Femur (tissue), 1 donor: ENCODE measurements at regions not wholly inside any gene's neighbourhood (a gene's known extent, or its start where the extent isn't known, plus 50 kb on each side); places are given as distances from the start of the nearest gene placed in this dataset.
"Not testable (repeated sequence)": the region's sequence is repeated elsewhere in the genome, so short reads cannot be mapped to it uniquely, and the experiment has no call there.

Experiments used
- DNase-seq: peaks from one replicate; pipeline ENCODE4 v3.0.0-alpha.2; 2017

DNA sequence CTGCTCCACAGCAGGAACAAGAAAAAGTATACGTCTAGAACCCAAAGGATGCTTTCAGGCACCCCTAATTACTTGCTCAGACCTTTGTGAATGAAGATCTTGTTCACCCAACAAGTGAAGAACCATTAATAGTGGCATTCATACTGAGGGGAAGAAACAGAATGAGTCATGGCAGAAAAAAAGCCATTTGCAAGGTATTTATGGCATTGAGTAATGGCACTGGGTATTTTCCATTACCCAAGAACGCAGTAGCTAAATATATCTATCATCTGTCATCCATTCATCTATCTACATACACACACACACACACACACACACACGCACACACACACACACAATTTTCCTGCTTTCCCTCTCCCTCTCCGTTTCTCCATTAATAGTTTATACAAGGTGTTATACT lies 56.4 kb upstream of the XIRP2 start:
- DNase-seq = no peak

DNA sequence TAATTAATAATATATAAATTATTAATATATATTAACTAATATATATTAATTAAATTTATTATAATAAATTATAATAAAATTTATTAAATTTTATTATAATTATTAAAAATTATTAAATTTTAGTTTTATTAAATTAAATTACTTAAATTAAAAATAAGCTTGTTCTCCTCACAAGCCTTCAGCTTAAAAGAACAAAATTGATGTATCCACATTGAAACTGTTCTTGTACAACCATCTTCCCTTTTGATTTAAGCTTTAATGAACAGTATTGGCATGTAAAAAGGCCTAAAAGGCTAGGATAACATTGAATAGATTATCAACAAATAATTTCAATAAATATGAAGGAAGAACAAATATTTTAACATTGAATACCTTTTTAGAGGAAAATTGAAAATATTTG lies 62.4 kb upstream of the XIRP2 start:
- DNase-seq = no peak

- no peak for DNase-seq
Observed at GRCh38 chr2:166814335-166814734, 73.9 kb upstream of the XIRP2 start.

DNA sequence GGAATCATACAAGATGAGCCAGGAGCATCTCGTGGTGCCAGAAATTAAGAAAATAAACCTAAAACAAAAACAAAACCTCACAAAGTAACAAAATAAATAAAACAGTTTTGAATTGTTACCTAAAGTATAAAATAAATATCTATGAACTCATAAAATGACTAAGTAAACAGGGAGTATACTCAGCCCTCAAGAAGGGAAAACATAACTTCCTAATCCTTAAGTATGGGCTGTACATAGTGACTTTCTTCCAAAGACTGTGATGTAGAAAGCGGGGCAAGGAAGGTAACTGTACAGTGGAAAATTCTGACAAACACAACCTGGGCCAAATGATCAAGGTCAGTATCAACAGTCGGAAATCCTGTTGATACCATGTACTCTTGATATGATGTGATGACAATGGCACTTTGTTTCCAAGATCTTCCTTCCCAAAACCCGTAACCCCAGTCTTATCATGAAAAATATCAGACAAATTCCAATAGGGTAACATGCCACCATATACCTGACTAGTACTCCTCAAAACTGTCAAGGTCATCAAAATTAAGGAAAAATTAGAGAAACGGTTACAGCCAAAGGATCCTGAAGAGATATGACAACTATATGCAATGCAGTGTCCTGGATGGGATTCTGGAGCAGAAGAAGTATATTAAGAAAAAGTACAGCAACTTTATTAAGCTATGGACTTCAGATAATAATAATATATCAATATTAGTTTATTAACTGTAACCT lies 76.0 kb upstream of the XIRP2 start:
- DNase-seq = no peak

DNA sequence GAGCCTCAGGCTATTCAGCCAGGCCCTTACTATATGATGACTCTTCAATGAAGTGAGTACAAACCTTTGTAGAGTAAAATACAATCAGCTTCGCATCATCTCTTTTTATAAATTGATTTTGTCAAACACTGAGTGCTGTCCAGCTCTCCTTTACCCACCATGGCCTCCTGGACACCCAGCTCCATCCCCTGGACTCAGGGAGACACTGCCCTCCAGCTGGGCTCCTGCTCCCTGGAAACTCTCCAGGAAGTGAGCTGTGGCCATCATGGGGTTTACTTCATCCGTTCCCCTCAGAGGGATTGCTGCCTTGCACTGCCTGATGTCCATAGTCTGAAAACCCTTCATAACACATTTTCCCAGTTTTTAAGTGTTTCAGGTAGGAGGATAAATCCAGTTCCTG lies 82.5 kb upstream of the XIRP2 start:
- DNase-seq = no peak

GRCh38 chr2:166803373-166804000 lies 84.8 kb upstream of the XIRP2 start:
- DNase-seq = peak; percentile 24

- no peak for DNase-seq
Observed at GRCh38 chr2:166802475-166802874, 85.8 kb upstream of the XIRP2 start.

GRCh38 chr2:166792808-166793207 lies 95.5 kb upstream of the XIRP2 start:
- DNase-seq = no peak

GRCh38 chr2:166786707-166787106 lies 101.6 kb upstream of the XIRP2 start:
- DNase-seq = no peak

DNA sequence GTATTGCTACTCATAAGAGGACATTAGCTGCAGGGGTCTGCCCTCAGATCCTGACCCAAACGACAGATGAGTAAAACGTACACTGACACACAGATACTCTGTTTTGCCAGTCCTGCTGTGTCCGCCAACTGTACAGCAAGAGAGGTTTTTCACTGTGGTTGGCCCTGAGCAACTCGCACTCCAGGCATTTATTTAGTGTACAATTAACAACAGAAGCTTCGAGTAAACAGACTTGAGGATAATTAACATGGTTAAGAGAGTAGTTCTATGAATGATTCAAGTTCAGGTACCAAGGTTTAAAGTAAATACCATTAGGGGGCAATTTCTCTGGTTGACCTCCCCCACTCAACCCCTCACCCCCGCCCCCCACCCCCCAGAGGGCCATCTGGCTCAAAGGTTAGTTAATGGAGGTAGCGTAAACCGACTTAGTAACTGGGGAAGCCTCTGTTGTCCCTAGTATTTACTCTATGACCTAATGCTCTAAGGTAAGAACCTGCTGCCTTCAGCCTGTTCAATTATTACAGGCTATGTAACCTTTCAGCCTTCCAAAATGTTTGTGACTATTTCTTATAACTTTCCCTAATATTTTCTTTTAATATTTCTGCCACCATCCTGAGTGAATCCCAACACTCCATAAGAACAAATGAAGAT lies 103.9 kb upstream of the XIRP2 start:
- no peak for DNase-seq

DNA sequence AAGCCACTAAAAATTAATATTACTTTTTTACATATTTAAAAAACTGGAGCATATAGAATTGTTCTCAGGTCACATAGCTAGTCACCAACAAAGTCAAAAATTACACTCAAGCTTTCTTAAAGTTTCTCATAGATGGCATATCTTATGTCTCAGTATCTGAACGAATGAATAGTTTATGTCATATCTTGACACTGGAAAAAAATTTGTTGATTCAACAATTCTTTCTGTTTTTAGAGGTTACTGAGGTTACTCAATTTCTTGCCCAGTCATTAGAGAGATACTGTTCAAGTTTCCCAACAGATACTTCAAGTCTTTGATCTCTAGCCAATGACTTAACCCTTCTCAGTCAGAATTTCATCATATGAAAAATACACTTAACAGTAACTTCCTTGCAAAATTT lies 113.1 kb upstream of the XIRP2 start:
- DNase-seq = no peak

DNA sequence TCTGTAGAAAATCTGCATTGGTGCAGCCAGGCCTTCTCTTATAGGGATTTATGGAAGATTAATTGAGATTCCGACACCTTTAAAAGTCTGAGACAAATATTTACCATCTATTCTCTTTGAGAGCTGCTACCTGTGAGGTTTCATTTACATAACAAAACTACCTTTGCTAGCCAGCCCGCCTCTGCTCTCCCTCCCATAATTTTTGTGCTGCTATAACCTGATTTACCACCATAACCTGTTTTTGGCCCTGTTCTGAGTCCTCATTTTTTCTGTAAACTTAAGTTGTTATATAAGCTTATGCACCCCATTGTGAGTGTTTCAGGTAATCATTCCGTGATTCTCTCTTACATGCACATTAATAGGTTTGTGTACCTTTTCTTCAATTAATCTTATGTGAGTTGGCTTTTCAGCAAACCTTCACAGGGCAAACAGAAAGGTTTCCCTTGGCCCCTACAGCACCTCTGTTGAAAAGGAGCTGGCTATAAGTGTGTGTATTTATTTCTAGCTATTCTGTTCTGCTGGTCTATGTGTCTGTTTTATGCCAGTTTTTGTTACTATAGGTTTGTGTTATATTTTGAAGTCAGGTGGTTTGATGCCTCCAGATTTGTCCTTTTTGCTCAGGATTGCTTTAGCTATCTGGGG lies 114.9 kb upstream of the XIRP2 start:
- DNase-seq = no peak

DNA sequence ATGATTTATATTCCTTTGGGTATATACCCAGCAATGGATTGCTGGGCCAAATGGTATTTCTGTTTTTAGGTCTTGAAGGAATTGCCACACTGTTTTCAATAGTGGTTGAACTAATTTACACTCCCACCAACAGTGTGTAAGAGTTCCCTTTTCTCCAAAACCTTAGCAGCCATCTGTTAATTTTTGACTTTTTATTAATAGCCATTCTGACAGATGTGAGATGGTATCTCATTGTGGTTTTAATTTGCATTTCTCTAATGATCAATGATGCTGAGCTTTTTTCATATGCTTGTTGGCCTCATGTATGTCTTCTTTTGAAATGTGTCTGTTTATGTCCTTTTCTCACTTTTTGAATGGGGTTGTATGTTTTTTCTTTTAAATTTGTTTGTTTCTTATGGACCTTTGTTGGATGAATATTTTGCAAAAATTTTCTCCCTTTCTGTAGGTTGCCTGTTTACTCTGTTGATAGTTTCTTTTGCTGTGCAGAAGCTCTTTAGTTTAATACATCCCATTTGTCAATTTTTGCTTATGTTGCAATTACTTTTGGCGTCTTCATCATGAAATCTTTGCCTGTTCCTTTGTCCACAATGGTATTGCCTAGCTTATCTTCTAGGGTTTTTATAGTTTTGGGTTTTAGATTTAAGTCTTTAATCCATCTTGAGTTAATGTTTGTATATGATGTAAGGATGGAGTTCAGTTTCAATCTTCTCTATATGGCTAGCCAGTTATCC lies 119.7 kb upstream of the XIRP2 start:
- DNase-seq = no peak

DNA sequence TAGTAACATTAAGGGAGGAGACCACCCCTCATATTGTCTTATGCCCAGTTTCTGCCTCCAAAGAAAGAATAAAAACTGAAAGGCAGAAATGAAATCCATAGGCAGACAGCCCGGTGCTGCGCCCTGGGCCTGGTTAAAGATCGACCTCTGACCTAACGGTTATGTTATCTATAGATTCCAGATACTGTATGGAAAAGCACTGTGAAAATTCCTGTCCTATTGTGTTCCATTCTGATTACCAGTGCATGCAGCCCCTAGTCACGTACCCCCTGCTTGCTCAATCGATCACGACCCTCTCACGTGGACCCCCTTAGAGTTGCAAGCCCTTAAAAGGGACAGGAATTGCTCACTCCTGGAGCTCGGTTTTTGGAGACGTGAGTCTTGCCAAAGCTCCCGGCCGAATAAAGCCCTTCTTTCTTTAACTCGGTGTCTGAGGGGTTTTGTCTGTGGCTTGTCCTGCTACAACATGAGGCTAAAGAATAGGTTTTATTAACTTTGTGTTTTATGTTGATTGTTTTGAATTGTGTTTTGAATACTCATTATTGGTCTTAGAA lies 121.4 kb upstream of the XIRP2 start:
- DNase-seq = not testable (repeated sequence)

- no peak for DNase-seq
Observed at GRCh38 chr2:166766220-166766619, 122.1 kb upstream of the XIRP2 start.

DNA sequence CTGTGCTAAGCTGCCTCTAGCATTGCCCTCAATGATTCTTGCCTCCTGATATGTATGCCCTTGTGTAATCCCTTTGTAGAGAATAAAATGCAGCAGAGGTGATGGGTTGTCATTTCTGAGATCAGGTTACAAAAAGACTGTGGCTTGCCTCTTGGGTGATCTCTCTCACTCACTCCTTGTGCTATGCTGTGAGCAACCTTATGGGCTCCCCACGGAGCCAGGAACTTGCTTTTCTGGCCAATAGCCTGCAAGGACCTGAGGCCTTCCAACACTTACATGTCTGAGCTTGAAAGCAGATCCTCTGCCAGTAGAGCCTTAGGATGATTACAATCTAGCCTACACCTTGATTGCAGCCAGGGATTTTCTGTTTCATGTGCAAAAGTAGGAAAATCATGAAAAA lies 123.1 kb upstream of the XIRP2 start:
- no peak for DNase-seq

DNA sequence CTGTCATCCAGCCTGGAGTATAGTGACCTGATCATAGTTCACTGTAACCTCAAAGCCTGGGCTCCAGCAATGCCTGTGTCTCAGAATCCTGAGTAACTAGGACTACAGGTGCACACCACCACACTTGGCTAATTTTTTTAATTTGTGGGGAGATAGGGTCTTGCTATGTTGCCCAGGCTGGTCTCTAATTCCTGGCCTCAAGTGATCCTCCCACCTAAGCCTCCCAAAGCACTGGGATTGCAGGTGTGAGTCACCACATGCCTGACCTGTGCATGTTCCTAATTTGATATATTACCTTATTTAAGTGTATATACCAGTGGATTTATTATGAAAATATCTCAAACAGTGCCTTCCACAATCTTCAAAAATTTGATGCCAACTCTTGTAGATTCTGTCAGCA lies 123.6 kb upstream of the XIRP2 start:
- DNase-seq = no peak

DNA sequence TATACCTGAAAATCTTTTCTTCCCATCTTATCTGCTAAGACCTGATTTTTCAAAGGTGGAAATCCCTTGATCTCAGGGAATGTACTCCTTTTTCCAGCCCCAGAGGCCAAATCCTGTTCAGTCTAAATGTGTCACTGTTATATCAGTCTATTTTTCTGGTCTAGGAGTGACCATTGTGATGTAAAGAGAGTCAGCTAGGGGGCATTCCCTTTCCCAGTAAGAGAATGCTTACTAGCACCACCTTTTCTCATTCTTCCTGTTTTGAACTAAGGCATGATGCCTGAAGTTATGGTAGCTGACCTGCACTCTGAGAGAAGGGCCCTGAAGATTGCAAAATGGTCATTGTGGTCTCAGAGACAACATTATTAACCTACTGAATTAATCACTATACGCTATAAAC lies 124.1 kb upstream of the XIRP2 start:
- no peak for DNase-seq

DNA sequence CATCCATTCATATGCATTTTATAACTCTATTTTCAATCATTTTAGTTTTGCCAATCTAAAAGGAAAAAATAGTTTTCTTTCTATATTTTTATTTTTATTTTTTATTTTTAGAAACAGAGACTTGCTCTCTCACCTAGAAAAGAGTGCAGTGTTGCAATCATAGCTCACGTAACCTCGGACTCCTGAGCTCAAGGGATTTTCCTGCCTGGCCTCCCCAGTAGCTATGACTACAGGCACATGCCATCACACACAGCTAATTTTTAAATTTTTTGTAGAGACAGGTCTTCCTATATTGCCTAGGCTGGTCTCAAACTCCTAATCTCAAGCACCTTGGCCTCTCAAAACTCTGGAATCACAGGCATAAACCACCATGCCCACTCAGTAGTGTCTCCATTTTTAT lies 125.5 kb upstream of the XIRP2 start:
- DNase-seq = no peak

GRCh38 chr2:166758956-166759355 lies 129.3 kb upstream of the XIRP2 start:
- DNase-seq = no peak

GRCh38 chr2:166750624-166751023 lies 137.7 kb upstream of the XIRP2 start:
- DNase-seq = no peak

DNA sequence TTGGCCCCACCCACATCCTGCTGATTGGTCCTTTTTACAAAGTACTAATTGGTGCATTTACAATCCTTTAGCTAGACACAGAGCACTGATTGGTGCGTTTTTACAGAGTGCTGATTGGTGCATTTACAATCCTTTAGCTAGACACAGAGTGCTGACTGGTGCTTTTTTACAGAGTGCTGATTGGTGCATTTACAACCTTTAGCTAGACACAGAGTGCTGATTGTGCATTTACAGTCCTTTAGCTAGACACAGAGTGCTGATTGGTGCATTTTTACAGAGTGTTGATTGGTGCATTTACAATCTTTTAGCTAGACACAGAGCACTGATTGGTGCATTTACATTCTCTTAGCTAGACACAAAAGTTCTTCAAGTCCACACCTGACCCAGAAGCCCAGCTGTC lies 144.2 kb upstream of the XIRP2 start:
- not testable (repeated sequence) for DNase-seq

DNA sequence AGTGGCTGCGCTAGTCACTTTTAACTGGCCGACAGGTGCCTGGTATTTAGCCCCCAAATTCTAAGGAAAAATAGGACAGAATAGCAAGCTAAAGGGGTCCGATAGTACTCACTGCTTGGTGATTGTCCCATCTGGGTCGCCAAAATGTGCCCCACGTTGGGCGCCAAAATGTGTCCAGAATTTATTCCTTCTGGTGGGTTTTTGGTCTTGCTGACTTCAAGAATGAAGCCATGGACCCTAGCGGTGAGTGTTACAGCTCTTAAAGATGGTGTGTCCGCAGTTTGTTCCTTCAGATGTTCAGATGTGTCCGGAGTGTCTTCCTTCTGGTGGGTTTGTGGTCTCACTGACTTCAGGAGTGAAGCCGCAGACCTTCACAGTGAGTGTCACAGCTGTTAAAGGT lies 144.8 kb upstream of the XIRP2 start:
- not testable (repeated sequence) for DNase-seq
